ES-I3 (cell line): ENCODE measurements at regions not wholly inside any gene's neighbourhood (a gene's known extent, or its start where the extent isn't known, plus 50 kb on each side); places are given as distances from the start of the nearest gene placed in this dataset.

ENCODE experiments used
- H3K36me3 ChIP-seq: 2 replicates; pipeline ENCODE4 v1.6.1; 2013; ENCODE audit warnings: mild to moderate bottlenecking, low read length, control low read depth, moderate library complexity; ENCODE audit not compliant: insufficient read depth
- H3K4me1 ChIP-seq: 2 replicates; pipeline ENCODE4 v1.6.1; 2013; ENCODE audit warnings: mild to moderate bottlenecking, control low read depth, low read length; ENCODE audit not compliant: insufficient read depth
- H3K9ac ChIP-seq: 2 replicates; pipeline ENCODE4 v1.6.1; 2013; ENCODE audit warnings: low read depth, mild to moderate bottlenecking, low read length, moderate library complexity
- H3K9me3 ChIP-seq: 2 replicates; pipeline ENCODE4 v1.6.1; 2013; ENCODE audit warnings: mild to moderate bottlenecking, low read length, moderate library complexity; ENCODE audit not compliant: control insufficient read depth, insufficient read depth

GRCh38 chr18:47506897-47507296 is 255.4 kb upstream of the SKOR2 start:
- Histone ChIP-seq H3K36me3 (no peaks in the 10 kb centered on the region), H3K9ac (no peak overlapping the region), H3K4me1 (no peaks in the 10 kb centered on the region), H3K9me3 (no peaks in the 10 kb centered on the region)

GRCh38 chr18:47501946-47502345 is 250.5 kb upstream of the SKOR2 start:
- Histone ChIP-seq H3K9ac (no peak overlapping the region), H3K36me3 (no peaks in the 10 kb centered on the region), H3K9me3 (no peaks in the 10 kb centered on the region), H3K4me1 (no peaks in the 10 kb centered on the region)

DNA sequence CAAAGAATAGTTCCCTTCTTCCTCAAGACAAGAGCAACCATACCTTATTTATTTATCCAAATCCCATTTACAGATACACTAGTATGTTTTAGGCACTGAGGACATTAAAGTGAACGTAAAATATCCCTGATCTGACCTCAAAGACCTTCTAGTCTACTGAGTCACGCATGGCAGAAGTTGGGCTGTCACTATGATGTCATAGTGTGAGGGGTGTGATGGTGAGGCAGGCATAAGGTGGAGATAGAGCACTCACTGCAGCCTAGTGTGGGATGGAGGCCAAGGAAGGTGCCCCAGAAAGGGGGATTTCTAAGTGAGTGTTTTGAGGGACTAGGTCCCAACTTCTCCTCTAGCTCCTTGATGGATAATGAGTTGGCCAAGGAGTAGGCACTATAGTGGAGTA is 249.5 kb upstream of the SKOR2 start:
- Histone ChIP-seq H3K9me3 (no peaks in the 10 kb centered on the region), H3K36me3 (no peaks in the 10 kb centered on the region), H3K4me1 (no peaks in the 10 kb centered on the region), H3K9ac (no peak overlapping the region)

- H3K4me1 ChIP-seq, result no peaks in the 10 kb centered on the region
- H3K36me3 ChIP-seq, result no peaks in the 10 kb centered on the region
- H3K9ac ChIP-seq, result no peak overlapping the region
- no peaks in the 10 kb centered on the region for H3K9me3 ChIP-seq
These were observed 241.2 kb upstream of the SKOR2 start for GRCh38 chr18:47492691-47493090.

GRCh38 chr18:47490882-47491281 is 239.4 kb upstream of the SKOR2 start:
- H3K9me3 ChIP-seq, result no peaks in the 10 kb centered on the region

GRCh38 chr18:47485221-47485797 is 233.8 kb upstream of the SKOR2 start:
- H3K4me1 ChIP-seq, result no peaks in the 10 kb centered on the region
- H3K9ac ChIP-seq, result no peak overlapping the region
- no peaks in the 10 kb centered on the region for H3K9me3 ChIP-seq
- H3K36me3 ChIP-seq, result no peaks in the 10 kb centered on the region

More at GRCh38 chr18:47490882-47491281, 239.4 kb upstream of the SKOR2 start:
- Histone ChIP-seq H3K36me3 (no peaks in the 10 kb centered on the region), H3K9ac (no peak overlapping the region), H3K4me1 (no peaks in the 10 kb centered on the region)

DNA sequence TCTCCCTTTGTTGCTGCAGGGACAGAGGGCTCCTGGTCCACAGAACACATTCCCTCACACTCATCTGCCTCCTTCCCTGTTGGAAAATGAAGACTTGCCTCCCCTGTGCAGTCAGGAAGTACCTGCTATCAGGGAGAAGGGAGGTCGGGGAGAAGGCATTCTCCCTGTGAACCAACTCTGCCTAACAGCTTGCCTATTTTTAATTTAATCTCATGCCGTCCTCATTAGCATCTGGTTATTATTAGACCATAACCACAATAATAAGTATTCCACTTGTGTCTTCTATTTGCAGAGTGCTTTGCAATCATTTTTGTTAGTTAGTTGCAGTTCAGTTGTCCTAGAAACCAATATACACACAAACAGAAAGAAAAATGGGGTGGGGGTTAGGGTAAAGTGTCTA is 232.6 kb upstream of the SKOR2 start:
- Histone ChIP-seq H3K9ac (no peak overlapping the region), H3K9me3 (no peaks in the 10 kb centered on the region), H3K4me1 (no peaks in the 10 kb centered on the region), H3K36me3 (no peaks in the 10 kb centered on the region)

DNA sequence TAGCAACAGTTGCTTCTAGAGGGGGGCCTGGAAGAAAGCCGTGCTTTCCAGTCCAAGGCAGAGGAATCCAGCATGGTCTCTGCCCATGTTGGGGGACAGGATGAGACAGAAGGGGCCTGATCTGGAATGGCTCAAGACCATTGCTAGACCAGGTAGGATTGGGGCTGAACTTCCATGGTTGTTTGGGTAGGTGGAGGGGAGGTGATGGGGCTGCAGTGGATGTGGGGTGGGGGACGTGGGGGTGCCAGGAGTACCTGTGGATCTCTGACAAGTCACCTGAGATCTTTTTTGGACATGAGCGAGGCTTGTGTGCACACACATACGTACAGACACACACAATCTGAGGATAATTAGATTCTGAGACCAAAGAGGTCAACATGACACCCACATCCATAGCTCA is 228.7 kb upstream of the SKOR2 start:
- Histone ChIP-seq H3K9ac (no peak overlapping the region), H3K4me1 (no peaks in the 10 kb centered on the region), H3K36me3 (no peaks in the 10 kb centered on the region), H3K9me3 (no peaks in the 10 kb centered on the region)

DNA sequence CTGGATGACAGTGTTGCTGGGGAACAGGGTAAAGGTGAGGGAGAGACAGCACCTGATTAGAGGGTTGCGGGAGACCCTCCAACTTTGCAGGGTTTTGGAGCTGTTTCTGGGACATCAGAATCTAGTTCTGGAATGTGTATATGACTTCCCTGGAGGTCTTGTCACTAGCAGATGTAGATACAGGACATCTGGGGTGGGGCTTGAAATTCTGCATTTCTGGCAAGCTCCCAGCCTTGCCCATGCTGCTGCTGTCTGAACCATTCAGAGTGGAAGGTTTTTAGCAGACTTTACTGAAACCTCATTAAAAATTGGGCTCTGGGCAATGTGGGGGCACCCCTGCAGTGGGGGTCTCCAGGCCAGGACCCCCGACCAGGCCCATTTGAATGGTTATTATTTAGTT is 220.3 kb upstream of the SKOR2 start:
- H3K9ac ChIP-seq, result no peak overlapping the region
- no peaks in the 10 kb centered on the region for H3K9me3 ChIP-seq
- no peaks in the 10 kb centered on the region for H3K36me3 ChIP-seq
- no peaks in the 10 kb centered on the region for H3K4me1 ChIP-seq

GRCh38 chr18:47470941-47471340 is 219.5 kb upstream of the SKOR2 start:
- Histone ChIP-seq H3K36me3 (no peaks in the 10 kb centered on the region), H3K9ac (no peak overlapping the region), H3K4me1 (no peaks in the 10 kb centered on the region), H3K9me3 (no peaks in the 10 kb centered on the region)

DNA sequence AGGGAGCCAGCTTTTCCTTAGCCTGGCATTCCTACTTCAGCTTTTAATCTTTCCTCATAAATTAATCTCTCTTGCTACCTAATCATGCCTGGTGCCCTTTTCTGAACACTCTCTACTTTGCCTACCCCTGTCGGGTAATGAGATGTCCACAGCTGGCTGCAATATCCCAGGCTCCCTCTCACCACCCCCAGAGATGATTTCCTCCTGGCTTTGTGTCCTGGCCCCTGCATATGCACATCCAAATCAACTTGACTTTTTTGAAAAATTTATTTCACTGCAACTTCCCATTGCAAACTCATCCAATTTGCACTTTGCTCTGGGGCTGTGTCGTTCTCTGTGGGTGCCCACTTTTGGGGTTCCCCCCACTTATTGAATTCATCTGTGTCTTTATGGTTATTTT is 218.1 kb upstream of the SKOR2 start:
- no peaks in the 10 kb centered on the region for H3K9me3 ChIP-seq

DNA sequence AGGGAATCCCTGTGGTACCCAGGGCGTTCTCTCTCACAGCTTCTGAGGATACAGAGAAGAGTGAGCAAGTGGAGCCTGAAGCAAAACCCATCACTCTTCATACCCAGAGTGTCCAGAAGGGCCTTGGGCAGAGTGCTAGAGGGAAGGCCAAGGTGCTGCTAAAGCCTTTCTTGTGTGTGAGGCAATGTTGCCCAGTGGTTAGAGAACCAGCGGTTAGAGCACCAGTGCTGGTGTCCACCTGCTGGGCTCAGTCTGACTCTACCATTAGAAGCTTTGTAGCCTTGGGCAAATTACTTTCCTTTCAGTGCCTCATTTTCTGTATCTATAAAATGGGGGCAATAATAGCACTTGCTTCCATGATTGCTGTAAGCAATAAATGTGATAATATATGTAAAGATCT is 210.5 kb upstream of the SKOR2 start:
- Histone ChIP-seq H3K9me3 (no peaks in the 10 kb centered on the region), H3K4me1 (no peaks in the 10 kb centered on the region), H3K36me3 (no peaks in the 10 kb centered on the region), H3K9ac (no peak overlapping the region)

More for the DNA sequence above, 218.1 kb upstream of the SKOR2 start:
- Histone ChIP-seq H3K36me3 (no peaks in the 10 kb centered on the region), H3K9ac (no peak overlapping the region), H3K4me1 (no peaks in the 10 kb centered on the region)

DNA sequence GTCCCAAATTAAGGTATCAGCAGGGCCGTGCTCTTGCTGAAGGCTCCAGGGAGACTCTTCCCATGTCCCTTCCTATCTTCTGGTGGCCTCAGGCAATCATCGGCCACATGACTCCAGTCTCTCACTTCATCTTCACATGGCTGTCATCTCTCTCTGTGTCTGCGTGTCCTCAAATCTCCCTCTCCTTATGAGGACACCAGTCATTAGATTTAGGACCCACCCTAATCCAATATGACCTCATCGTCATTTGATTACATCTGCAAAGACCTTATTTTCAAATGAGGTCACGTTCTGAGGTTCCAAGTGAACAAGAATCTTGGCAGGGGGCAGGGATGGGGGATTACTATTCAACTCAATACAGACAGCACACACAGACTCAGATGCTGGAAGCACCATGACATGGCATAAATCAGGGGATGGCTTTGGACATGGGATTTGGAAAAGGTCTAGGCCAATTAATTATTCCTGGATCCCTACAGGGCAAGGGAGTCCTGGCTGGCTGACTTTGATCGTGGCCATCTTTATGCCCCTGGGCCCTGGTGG is 210.0 kb upstream of the SKOR2 start:
- no peaks in the 10 kb centered on the region for H3K4me1 ChIP-seq
- H3K9me3 ChIP-seq, result no peaks in the 10 kb centered on the region
- H3K9ac ChIP-seq, result no peak overlapping the region
- no peaks in the 10 kb centered on the region for H3K36me3 ChIP-seq

GRCh38 chr18:47458483-47458882 is 207.0 kb upstream of the SKOR2 start:
- Histone ChIP-seq H3K9ac (no peak overlapping the region), H3K36me3 (no peaks in the 10 kb centered on the region), H3K4me1 (no peaks in the 10 kb centered on the region), H3K9me3 (no peaks in the 10 kb centered on the region)

GRCh38 chr18:47457614-47458013 is 206.2 kb upstream of the SKOR2 start:
- H3K4me1 ChIP-seq, result no peaks in the 10 kb centered on the region
- no peaks in the 10 kb centered on the region for H3K36me3 ChIP-seq
- no peak overlapping the region for H3K9ac ChIP-seq
- no peaks in the 10 kb centered on the region; the same call in 1 of the 2 replicates for H3K9me3 ChIP-seq
